CD4-positive, alpha-beta T cell (primary cell): ENCODE measurements at regions not wholly inside any gene's neighbourhood (a gene's known extent, or its start where the extent isn't known, plus 50 kb on each side); places are given as distances from the start of the nearest gene placed in this dataset.

Experiments used
- ATAC-seq: fragments of 200-7000 bp; cut with Tn5 transposase; one replicate; pipeline ENCODE4 v1.10.0; 2022; ENCODE audit warnings: mild to moderate bottlenecking; ENCODE audit not compliant: poor library complexity
- CTCF ChIA-PET: fragments of 350-600 bp; sonication (Branson Sonifier 250); formaldehyde crosslinking; loops from one replicate; lab custom pipeline; 2021; ENCODE audit warnings: antibody characterized with exemption, inconsistent platforms; lab: Charles Lee
- POLR2A ChIA-PET: fragments of 350-600 bp; sonication (Branson Sonifier 250); formaldehyde crosslinking; loops from one replicate; lab custom pipeline; 2021; ENCODE audit warnings: antibody characterized with exemption, inconsistent platforms; lab: Charles Lee
- DNase-seq, 14 experiments: peaks; one replicate each; pipeline ENCODE4 v3.0.0-alpha.2; 2013 to 2020; ENCODE audit warnings: mixed read lengths in 2 of 14
- H3K27ac ChIP-seq, 2 donors: one replicate each; pipeline versions ENCODE4 v1.5.1 to v1.7.0; 2013; ENCODE audit warnings: low read length in 2 of 2, low read depth in 1 of 2, mild to moderate bottlenecking in 1 of 2
- H3K27me3 ChIP-seq, 2 experiments: 1 replicate in 1 of 2; 2 replicates in 1 of 2; pipeline versions ENCODE4 v1.6.1 to v1.7.0; 2013; ENCODE audit warnings: low read length in 2 of 2, control low read depth in 1 of 2, mild to moderate bottlenecking in 1 of 2, moderate library complexity in 1 of 2; ENCODE audit not compliant: insufficient read depth in 2 of 2, control insufficient read depth in 1 of 2
- H3K36me3 ChIP-seq: one replicate; pipeline ENCODE4 v1.6.1; 2013; ENCODE audit warnings: low read length, control low read depth; ENCODE audit not compliant: insufficient read depth
- H3K4me1 ChIP-seq: one replicate; pipeline ENCODE4 v1.6.1; 2013; ENCODE audit warnings: low read length, control low read depth; ENCODE audit not compliant: insufficient read depth
- H3K4me3 ChIP-seq: one replicate; pipeline ENCODE4 v1.5.1; 2013; ENCODE audit warnings: mild to moderate bottlenecking, low read length, moderate library complexity
- H3K9me3 ChIP-seq, 2 experiments: 1 replicate in 1 of 2; 2 replicates in 1 of 2; pipeline versions ENCODE4 v1.6.1 to v1.7.0; 2013; ENCODE audit warnings: low read length in 2 of 2, mild to moderate bottlenecking in 2 of 2, control low read depth in 1 of 2, moderate library complexity in 1 of 2; ENCODE audit not compliant: control insufficient read depth in 1 of 2, insufficient read depth in 1 of 2
- H3K27ac Mint-ChIP-seq: one replicate; pipeline ENCODE4 v1.8.0; 2020; ENCODE audit warnings: mixed read lengths
- H3K27me3 Mint-ChIP-seq: one replicate; pipeline ENCODE4 v1.8.0; 2021; ENCODE audit warnings: mixed read lengths
- H3K36me3 Mint-ChIP-seq: one replicate; pipeline ENCODE4 v1.8.0; 2021; ENCODE audit warnings: low read depth, mixed read lengths
- H3K4me1 Mint-ChIP-seq: one replicate; pipeline ENCODE4 v1.8.0; 2021; ENCODE audit warnings: low read depth, mixed read lengths
- H3K4me3 Mint-ChIP-seq: one replicate; pipeline ENCODE4 v1.8.0; 2020; ENCODE audit warnings: mild to moderate bottlenecking, mixed read lengths
- H3K9me3 Mint-ChIP-seq: one replicate; pipeline ENCODE4 v1.8.0; 2020; ENCODE audit warnings: mixed read lengths
- CTCF ChIP-seq: fragments of 200-600 bp; IDR thresholded peaks from one replicate; pipeline ENCODE4 v1.8.0; 2022; ENCODE audit warnings: antibody characterized with exemption, mild to moderate bottlenecking
- intact Hi-C, 2 experiments: fragments of 100-400 bp; cut with DNase I in 1 of 2; cut with micrococcal nuclease in 1 of 2; formaldehyde crosslinking; loops; one replicate each; pipeline versions ENCODE4 v1.15.1 to v1.9.0; 2023 to 2025; cut with DNase I, micrococcal nuclease

- Mint-ChIP-seq H3K27me3 (no peaks in the 10 kb centered on the region), H3K4me3 (no peak overlapping the region), H3K36me3 (no peaks in the 10 kb centered on the region), H3K9me3 (peaks cover 4% of the 10 kb centered on the region), H3K4me1 (no peaks in the 10 kb centered on the region), H3K27ac (no peak overlapping the region)
- Histone ChIP-seq H3K36me3 (no peaks in the 10 kb centered on the region), H3K4me3 (no peak overlapping the region), H3K9me3 (peaks cover 0 to 4% of the 10 kb centered on the region in 2 experiments), H3K27ac (no peak overlapping the region), H3K4me1 (no peaks in the 10 kb centered on the region), H3K27me3 (no peaks in the 10 kb centered on the region)
- ChIA-PET CTCF (no interaction called here), POLR2A (no interaction called here)
- DNase-seq (no peak), ATAC-seq (no peak)
- intact Hi-C loops: no loop called here
- no peak for TF ChIP-seq CTCF
Measured at GRCh38 chr12:127594351-127594970, 672.5 kb upstream of the TMEM132C start.

- H3K27ac Mint-ChIP-seq: no peak overlapping the region
- no peak for DNase-seq
- H3K4me1 Mint-ChIP-seq: no peaks in the 10 kb centered on the region
- ATAC-seq: no peak
- no peak overlapping the region for H3K4me3 ChIP-seq
- intact Hi-C loops: no loop called here
- no peaks in the 10 kb centered on the region for H3K4me1 ChIP-seq
- no peak for TF ChIP-seq CTCF
- CTCF ChIA-PET: no interaction called here
- no peak overlapping the region for H3K27ac ChIP-seq
- no peaks in the 10 kb centered on the region for H3K36me3 Mint-ChIP-seq
- peaks cover 0 to 2% of the 10 kb centered on the region in 2 experiments for H3K9me3 ChIP-seq
- no peaks in the 10 kb centered on the region for H3K36me3 ChIP-seq
- no peaks in the 10 kb centered on the region for H3K27me3 ChIP-seq
- POLR2A ChIA-PET: no interaction called here
- no peaks in the 10 kb centered on the region for H3K27me3 Mint-ChIP-seq
- H3K4me3 Mint-ChIP-seq: no peak overlapping the region
- peaks cover 6% of the 10 kb centered on the region for H3K9me3 Mint-ChIP-seq
Measured at GRCh38 chr12:127595506-127595905, 671.5 kb upstream of the TMEM132C start.

GRCh38 chr12:127596891-127597290, 670.1 kb upstream of the TMEM132C start:
- no peaks in the 10 kb centered on the region for H3K27me3 ChIP-seq
- no peaks in the 10 kb centered on the region for H3K4me1 ChIP-seq
- DNase-seq (no peak), ATAC-seq (no peak)
- intact Hi-C loops: no loop called here
- H3K4me3 Mint-ChIP-seq: no peak overlapping the region
- no peak overlapping the region for H3K27ac Mint-ChIP-seq
- ChIA-PET POLR2A (no interaction called here), CTCF (no interaction called here)
- no peaks in the 10 kb centered on the region for H3K27me3 Mint-ChIP-seq
- peaks cover 7% of the 10 kb centered on the region for H3K9me3 Mint-ChIP-seq
- H3K36me3 Mint-ChIP-seq: no peaks in the 10 kb centered on the region
- no peak overlapping the region for H3K27ac ChIP-seq
- no peaks in the 10 kb centered on the region for H3K4me1 Mint-ChIP-seq
- no peak for TF ChIP-seq CTCF
- H3K4me3 ChIP-seq: no peak overlapping the region
- no peaks in the 10 kb centered on the region for H3K36me3 ChIP-seq
- H3K9me3 ChIP-seq: peaks cover 0 to 6% of the 10 kb centered on the region in 2 experiments
